ENCODE measurements at regions not wholly inside any gene's neighbourhood (a gene's known extent, or its start where the extent isn't known, plus 50 kb on each side); places are given as distances from the start of the nearest gene placed in this dataset. TPM values are rescaled to one million over a fixed set of nuclear protein-coding genes. Genes with fewer than 3 reads are reported as not detected.

- no peak overlapping the region for H4K8ac ChIP-seq (ENCODE audit: low read depth, low read length)
- H3K18ac ChIP-seq (ENCODE audit: low read length) = peak overlapping the region; percentile 70
- H3K4ac ChIP-seq (ENCODE audit: low read length) = no peak overlapping the region
- no peak overlapping the region for H3K4me2 ChIP-seq (ENCODE audit: insufficient read depth, low read length, poor library complexity, severe bottlenecking)
- H3K9ac ChIP-seq (ENCODE audit: low read depth, low read length, poor library complexity) = no peak overlapping the region
- no peak for DNase-seq (ENCODE audit: low spot score)
- WGBS, 2 donors (ENCODE audit: extremely low coverage in 2 of 2, insufficient read length in 2 of 2, insufficient replicate concordance in 1 of 2) = no CpG with 5 or more reads among the region's 7 CpGs
- H2BK5ac ChIP-seq (ENCODE audit: low read length) = no peak overlapping the region
- no peak overlapping the region for H3K14ac ChIP-seq (ENCODE audit: low read length)
- no peak overlapping the region for H2AK5ac ChIP-seq (ENCODE audit: low read depth, low read length)
- H3K4me1 ChIP-seq (ENCODE audit: control insufficient read depth in 2 of 2, insufficient read depth in 1 of 2, low read depth in 1 of 2, low read length in 2 of 2) = peaks cover 0 to 2% of the 10 kb centered on the region in 2 donors
- no peak overlapping the region for H2BK15ac ChIP-seq (ENCODE audit: low read length)
- no peak overlapping the region for H3K4me3 ChIP-seq (ENCODE audit: low read length in 2 of 2)
- H3K23ac ChIP-seq (ENCODE audit: low read depth, low read length, poor library complexity) = no peak overlapping the region
- no peak overlapping the region for H3K27ac ChIP-seq (replicated peaks; ENCODE audit: low read length)
- H3K27me3 ChIP-seq (ENCODE audit: control insufficient read depth in 3 of 3, insufficient read depth in 3 of 3, low read depth in 1 of 3, low read length in 3 of 3) = no peaks in the 10 kb centered on the region
- H2BK12ac ChIP-seq (ENCODE audit: low read length) = no peak overlapping the region
- no peaks in the 10 kb centered on the region for H3K9me3 ChIP-seq (replicated peaks in 1 of 2; ENCODE audit: control insufficient read depth in 2 of 2, insufficient read depth in 1 of 2, low read depth in 1 of 2, low read length in 2 of 2)
- no peak overlapping the region for H2AFZ ChIP-seq (ENCODE audit: low read length)
- no peaks in the 10 kb centered on the region for H3K36me3 ChIP-seq (replicated peaks in 1 of 2; ENCODE audit: control insufficient read depth in 2 of 2, insufficient read depth in 2 of 2, low read length in 2 of 2)
- H3K79me1 ChIP-seq (ENCODE audit: low read depth, low read length) = peaks cover 2% of the 10 kb centered on the region
- no peak overlapping the region for H2BK120ac ChIP-seq (ENCODE audit: low read depth, low read length)
- no peak overlapping the region for H4K91ac ChIP-seq (ENCODE audit: low read depth, low read length, poor library complexity)
These were observed 137.8 kb downstream of the ZDHHC20 start for GRCh38 chr13:21321269-21321668.

GRCh38 chr13:21322327-21322965, 136.7 kb downstream of the ZDHHC20 start:
- no peak overlapping the region for H2AFZ ChIP-seq (ENCODE audit: low read length)
- no peak overlapping the region for H4K8ac ChIP-seq (ENCODE audit: low read depth, low read length)
- no peak overlapping the region for H3K27ac ChIP-seq (replicated peaks; ENCODE audit: low read length)

More at GRCh38 chr13:21322327-21322965, 136.7 kb downstream of the ZDHHC20 start:
- H3K4me1 ChIP-seq (ENCODE audit: control insufficient read depth in 2 of 2, insufficient read depth in 1 of 2, low read depth in 1 of 2, low read length in 2 of 2) = peaks cover 3 to 7% of the 10 kb centered on the region in 2 donors
- DNase-seq (ENCODE audit: low spot score) = no peak
- H3K9ac ChIP-seq (ENCODE audit: low read depth, low read length, poor library complexity) = peak overlapping the region; percentile 35
- H3K79me1 ChIP-seq (ENCODE audit: low read depth, low read length) = peaks cover 2% of the 10 kb centered on the region
- WGBS, 2 donors (ENCODE audit: extremely low coverage in 2 of 2, insufficient read length in 2 of 2, insufficient replicate concordance in 1 of 2) = no CpG with 5 or more reads among the region's 11 CpGs
- H3K27me3 ChIP-seq (ENCODE audit: control insufficient read depth in 3 of 3, insufficient read depth in 3 of 3, low read depth in 1 of 3, low read length in 3 of 3) = no peaks in the 10 kb centered on the region
- no peak overlapping the region for H2BK120ac ChIP-seq (ENCODE audit: low read depth, low read length)
- no peak overlapping the region for H2BK15ac ChIP-seq (ENCODE audit: low read length)
- H3K4ac ChIP-seq (ENCODE audit: low read length) = no peak overlapping the region
- H2BK5ac ChIP-seq (ENCODE audit: low read length) = no peak overlapping the region
- H2BK12ac ChIP-seq (ENCODE audit: low read length) = no peak overlapping the region
- no peaks in the 10 kb centered on the region for H3K9me3 ChIP-seq (replicated peaks in 1 of 2; ENCODE audit: control insufficient read depth in 2 of 2, insufficient read depth in 1 of 2, low read depth in 1 of 2, low read length in 2 of 2)
- no peaks in the 10 kb centered on the region for H3K36me3 ChIP-seq (replicated peaks in 1 of 2; ENCODE audit: control insufficient read depth in 2 of 2, insufficient read depth in 2 of 2, low read length in 2 of 2)
- H3K4me3 ChIP-seq (ENCODE audit: low read length in 2 of 2) = no peak overlapping the region
- H3K4me2 ChIP-seq (ENCODE audit: insufficient read depth, low read length, poor library complexity, severe bottlenecking) = no peak overlapping the region
- no peak overlapping the region for H4K91ac ChIP-seq (ENCODE audit: low read depth, low read length, poor library complexity)
- no peak overlapping the region for H3K23ac ChIP-seq (ENCODE audit: low read depth, low read length, poor library complexity)
- H3K18ac ChIP-seq (ENCODE audit: low read length) = peak overlapping the region; percentile 16
- no peak overlapping the region for H2AK5ac ChIP-seq (ENCODE audit: low read depth, low read length)
- H3K14ac ChIP-seq (ENCODE audit: low read length) = no peak overlapping the region

Small RNAs in the stretch of these regions (small RNA-seq; reads per million reads assigned to genes)
- not detected for gene AL158032.2 (ENCODE audit: insufficient read depth)
